ENCODE measurements at regions not wholly inside any gene's neighbourhood (a gene's known extent, or its start where the extent isn't known, plus 50 kb on each side); places are given as distances from the start of the nearest gene placed in this dataset.

DNA sequence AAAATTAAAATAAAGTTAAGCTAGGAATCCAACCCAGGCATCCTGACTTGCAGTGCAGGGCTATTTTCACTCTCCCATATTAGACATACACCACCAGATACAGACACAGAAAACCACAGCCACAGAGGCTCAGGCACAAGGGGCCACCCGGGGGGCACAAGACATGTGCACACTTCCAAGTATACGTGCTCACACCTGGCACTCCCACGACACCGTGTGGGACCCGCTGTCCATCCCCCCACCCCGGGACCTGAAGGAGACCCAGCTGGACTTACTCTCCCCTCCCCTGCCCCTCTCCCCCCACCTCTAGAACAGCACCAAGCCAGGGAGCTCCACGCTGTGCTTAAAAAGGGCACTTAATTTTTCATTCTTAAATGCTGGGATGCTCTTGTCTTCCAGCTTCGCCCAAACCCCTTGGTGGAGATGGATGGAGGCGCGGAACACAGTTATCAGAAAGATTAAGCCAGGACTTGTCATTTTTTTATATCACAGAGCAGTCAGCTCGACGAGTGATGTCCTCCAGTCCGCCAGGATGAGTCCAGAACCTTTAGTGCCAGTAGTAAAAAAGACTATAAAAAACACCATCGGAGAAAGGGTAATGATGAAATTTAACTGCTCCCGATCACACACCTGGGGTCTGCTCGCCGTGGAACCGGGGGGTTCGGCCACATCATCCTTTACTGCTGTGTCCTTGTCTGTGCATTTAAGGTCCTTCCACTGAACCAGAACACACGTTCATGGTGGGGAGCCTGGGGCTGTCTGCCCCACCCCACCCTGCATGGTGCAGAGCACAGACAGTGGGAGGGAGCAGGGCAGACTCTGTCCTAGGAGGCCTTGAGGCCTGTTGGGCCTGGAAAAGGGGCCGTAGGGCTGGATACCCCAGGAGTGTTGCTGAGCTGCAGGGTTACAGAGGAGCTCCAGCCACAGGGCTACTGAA is 73.3 kb upstream of the LHX1 start:
- Histone ChIP-seq H3K36me3 (ENCODE audit: control insufficient read depth in 3 of 3, insufficient read depth in 3 of 3, low read length in 3 of 3) (no peaks in the 10 kb centered on the region), H3K4me3 (ENCODE audit: low read length in 3 of 3) (no peak overlapping the region), H3K27ac (ENCODE audit: low read depth, low read length) (no peak overlapping the region), H3K27me3 (ENCODE audit: control insufficient read depth in 3 of 3, insufficient read depth in 3 of 3, low read length in 3 of 3) (peaks cover 15 to 44% (median 39%) of the 10 kb centered on the region in 3 donors), H3K9ac (ENCODE audit: low read depth in 1 of 3, low read length in 3 of 3) (no peak overlapping the region), H3K9me3 (ENCODE audit: control insufficient read depth in 3 of 3, low read length in 3 of 3) (no peaks in the 10 kb centered on the region), H3K4me1 (ENCODE audit: control insufficient read depth in 3 of 3, insufficient read depth in 3 of 3, low read length in 3 of 3) (no peaks in the 10 kb centered on the region)

DNA sequence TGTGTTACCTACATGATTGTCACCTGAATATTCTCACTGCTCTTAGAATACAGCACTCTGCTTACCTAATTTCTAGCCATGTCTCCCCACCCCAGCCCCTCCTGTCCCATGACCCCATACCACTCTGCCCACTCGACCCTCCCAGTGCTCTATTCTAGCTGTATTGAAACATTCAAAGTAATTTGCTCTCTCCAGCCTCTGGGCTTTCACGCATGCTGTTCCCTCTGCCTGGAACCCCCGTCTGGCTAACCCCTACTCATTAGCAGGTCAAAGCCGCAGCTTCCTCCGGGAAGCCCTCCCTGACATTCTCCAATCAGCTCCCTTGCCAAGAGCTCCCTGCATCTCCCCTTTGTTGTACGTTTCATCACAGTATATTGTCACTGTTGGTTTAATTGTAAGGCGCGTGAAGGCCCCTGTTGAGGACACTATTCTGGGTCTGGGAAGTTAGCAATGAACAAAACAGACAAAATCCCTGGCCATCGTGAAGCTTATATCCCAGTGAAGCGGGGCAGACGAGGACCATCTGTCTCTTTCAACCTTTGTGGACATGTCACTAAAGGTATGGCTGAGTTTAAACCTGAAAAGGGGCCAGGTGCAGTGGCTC is 72.3 kb upstream of the LHX1 start:
- H3K27me3 ChIP-seq (ENCODE audit: control insufficient read depth in 3 of 3, insufficient read depth in 3 of 3, low read length in 3 of 3) = peaks cover 9 to 49% (median 38%) of the 10 kb centered on the region in 3 donors
- no peaks in the 10 kb centered on the region for H3K4me1 ChIP-seq (ENCODE audit: control insufficient read depth in 3 of 3, insufficient read depth in 3 of 3, low read length in 3 of 3)
- no peak overlapping the region for H3K9ac ChIP-seq (ENCODE audit: low read depth in 1 of 3, low read length in 3 of 3)
- H3K36me3 ChIP-seq (ENCODE audit: control insufficient read depth in 3 of 3, insufficient read depth in 3 of 3, low read length in 3 of 3) = no peaks in the 10 kb centered on the region
- H3K9me3 ChIP-seq (ENCODE audit: control insufficient read depth in 3 of 3, low read length in 3 of 3) = no peaks in the 10 kb centered on the region
- H3K4me3 ChIP-seq (ENCODE audit: low read length in 3 of 3) = no peak overlapping the region
- no peak overlapping the region for H3K27ac ChIP-seq (ENCODE audit: low read depth, low read length)

DNA sequence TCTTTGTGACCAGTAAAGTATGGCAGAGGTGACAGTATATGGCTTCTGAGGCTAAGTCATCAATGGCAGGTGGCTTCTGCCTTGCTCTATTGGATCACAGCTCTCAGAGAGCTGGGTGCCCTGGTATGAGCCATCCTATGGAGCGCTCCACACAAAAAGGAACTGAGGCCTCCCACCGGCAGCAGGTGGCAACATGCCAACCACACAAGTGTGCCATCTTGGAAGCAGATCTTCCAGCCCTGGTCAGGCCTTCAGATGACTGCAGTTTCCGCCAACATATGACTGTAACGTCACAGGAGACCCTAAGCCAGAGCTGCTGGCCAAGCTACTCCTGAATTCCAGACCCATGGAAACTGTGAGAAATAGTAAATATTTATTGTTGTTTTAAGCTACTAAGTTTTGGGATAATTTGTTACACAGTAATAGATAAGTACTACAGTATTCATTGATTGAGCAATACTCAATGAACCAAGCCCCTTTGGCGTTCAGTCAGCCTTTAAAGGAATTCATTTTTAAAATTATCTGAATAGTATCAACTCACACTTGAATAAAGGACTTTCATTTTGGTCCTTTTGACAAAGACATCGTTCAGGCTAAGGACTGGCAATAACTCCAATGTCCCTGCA is 69.4 kb upstream of the LHX1 start:
- H3K36me3 ChIP-seq (ENCODE audit: control insufficient read depth in 3 of 3, insufficient read depth in 3 of 3, low read length in 3 of 3) = no peaks in the 10 kb centered on the region
- H3K27ac ChIP-seq (ENCODE audit: low read depth, low read length) = no peak overlapping the region
- H3K4me1 ChIP-seq (ENCODE audit: control insufficient read depth in 3 of 3, insufficient read depth in 3 of 3, low read length in 3 of 3) = no peaks in the 10 kb centered on the region
- no peaks in the 10 kb centered on the region for H3K9me3 ChIP-seq (ENCODE audit: control insufficient read depth in 3 of 3, low read length in 3 of 3)
- H3K27me3 ChIP-seq (ENCODE audit: control insufficient read depth in 3 of 3, insufficient read depth in 3 of 3, low read length in 3 of 3) = peaks cover 9 to 48% (median 34%) of the 10 kb centered on the region in 3 donors
- no peak overlapping the region for H3K4me3 ChIP-seq (ENCODE audit: low read length in 3 of 3)
- no peak overlapping the region for H3K9ac ChIP-seq (ENCODE audit: low read depth in 1 of 3, low read length in 3 of 3)

DNA sequence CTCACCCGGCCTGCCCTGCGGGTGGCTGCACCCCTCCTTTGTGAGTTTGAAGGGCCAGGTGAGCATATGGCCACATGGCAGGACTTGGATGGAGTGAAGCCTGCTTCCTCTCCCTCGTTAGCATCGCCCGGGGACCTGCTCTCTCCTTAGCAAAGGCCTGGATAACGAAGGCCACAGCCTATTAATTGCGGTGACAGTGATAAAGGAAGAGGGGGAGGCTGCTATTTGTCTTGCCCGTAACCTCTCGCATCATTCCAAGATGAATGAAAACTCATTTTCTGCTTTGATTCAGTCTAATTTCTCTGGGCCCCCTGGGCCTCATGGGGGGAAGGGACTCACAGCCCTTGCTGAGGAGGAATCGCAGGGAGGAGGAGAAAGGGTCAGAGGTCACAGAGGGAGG is 68.5 kb upstream of the LHX1 start:
- Histone ChIP-seq H3K27ac (ENCODE audit: low read depth, low read length) (no peak overlapping the region), H3K4me3 (ENCODE audit: low read length in 3 of 3) (no peak overlapping the region), H3K36me3 (ENCODE audit: control insufficient read depth in 3 of 3, insufficient read depth in 3 of 3, low read length in 3 of 3) (no peaks in the 10 kb centered on the region), H3K9ac (ENCODE audit: low read depth in 1 of 3, low read length in 3 of 3) (no peak overlapping the region), H3K9me3 (ENCODE audit: control insufficient read depth in 3 of 3, low read length in 3 of 3) (no peaks in the 10 kb centered on the region), H3K27me3 (ENCODE audit: control insufficient read depth in 3 of 3, insufficient read depth in 3 of 3, low read length in 3 of 3) (peaks cover 9 to 47% (median 30%) of the 10 kb centered on the region in 3 donors), H3K4me1 (ENCODE audit: control insufficient read depth in 3 of 3, insufficient read depth in 3 of 3, low read length in 3 of 3) (no peaks in the 10 kb centered on the region)

DNA sequence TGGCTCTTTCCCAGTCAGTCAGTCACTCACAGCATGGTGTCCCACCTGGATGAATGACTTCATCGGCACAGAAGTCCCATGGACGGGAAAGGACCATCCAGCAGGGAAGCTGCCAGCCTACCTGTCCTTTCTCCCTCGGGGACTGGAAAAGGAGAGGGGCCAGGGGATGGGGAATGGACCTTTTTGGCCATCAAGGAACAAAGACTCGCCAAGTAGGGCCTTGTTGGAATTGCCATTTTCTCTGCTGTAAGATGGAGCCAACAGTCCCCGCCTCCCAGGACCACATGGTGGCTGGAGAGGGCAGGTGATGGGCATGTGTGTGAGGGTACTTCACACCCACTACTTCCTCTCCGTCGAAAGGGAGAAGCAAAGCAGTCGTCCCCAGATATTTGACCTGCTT is 67.8 kb upstream of the LHX1 start:
- no peak overlapping the region for H3K9ac ChIP-seq (ENCODE audit: low read depth in 1 of 3, low read length in 3 of 3)
- no peaks in the 10 kb centered on the region for H3K4me1 ChIP-seq (ENCODE audit: control insufficient read depth in 3 of 3, insufficient read depth in 3 of 3, low read length in 3 of 3)
- no peak overlapping the region for H3K27ac ChIP-seq (ENCODE audit: low read depth, low read length)
- H3K9me3 ChIP-seq (ENCODE audit: control insufficient read depth in 3 of 3, low read length in 3 of 3) = no peaks in the 10 kb centered on the region
- peaks cover 9 to 43% (median 27%) of the 10 kb centered on the region in 3 donors for H3K27me3 ChIP-seq (ENCODE audit: control insufficient read depth in 3 of 3, insufficient read depth in 3 of 3, low read length in 3 of 3)
- H3K36me3 ChIP-seq (ENCODE audit: control insufficient read depth in 3 of 3, insufficient read depth in 3 of 3, low read length in 3 of 3) = no peaks in the 10 kb centered on the region
- H3K4me3 ChIP-seq (ENCODE audit: low read length in 3 of 3) = no peak overlapping the region

DNA sequence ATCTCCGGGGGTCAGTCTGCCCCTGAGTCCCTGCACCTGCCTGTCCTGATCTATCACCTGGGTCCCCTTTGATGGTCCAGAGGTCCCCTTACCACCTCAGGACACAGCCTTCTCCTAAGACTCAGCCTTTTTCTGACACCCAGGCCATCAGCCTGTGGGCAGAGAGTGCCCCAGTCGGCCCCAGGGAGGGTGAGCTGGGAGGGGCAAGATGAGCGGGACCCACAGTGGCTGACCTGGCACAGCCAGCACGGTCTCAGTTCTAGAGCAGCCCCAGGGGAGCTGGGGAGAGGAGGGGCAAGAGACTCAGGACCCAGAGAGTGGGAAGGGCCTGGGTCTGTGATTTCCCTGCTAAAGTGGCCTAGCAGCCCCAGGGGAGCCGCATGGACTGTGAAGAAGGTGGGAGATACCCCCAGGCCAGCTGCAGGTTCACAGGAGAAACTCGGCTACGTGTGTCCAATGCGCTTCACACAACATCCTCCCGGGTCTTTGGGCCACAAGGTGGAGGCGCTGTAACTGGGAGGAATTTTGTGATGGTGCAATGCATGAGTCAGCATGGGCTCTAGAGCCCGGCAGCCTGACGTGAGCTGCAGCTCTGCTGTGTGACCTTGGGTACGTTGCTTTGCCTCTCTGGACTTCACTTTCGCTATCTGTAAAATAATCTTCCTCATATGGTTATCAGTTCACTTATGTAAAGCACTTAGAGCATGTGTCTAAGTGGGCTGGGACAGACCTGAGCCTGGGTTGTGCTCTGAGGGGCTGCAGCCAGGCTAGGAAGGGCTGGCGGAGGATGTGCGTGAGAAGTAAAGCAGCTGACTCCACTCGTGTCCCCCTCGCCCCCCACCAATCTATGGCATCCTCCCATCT is 67.2 kb upstream of the LHX1 start:
- peaks cover 9 to 39% (median 23%) of the 10 kb centered on the region in 3 donors for H3K27me3 ChIP-seq (ENCODE audit: control insufficient read depth in 3 of 3, insufficient read depth in 3 of 3, low read length in 3 of 3)
- H3K9ac ChIP-seq (ENCODE audit: low read depth in 1 of 3, low read length in 3 of 3) = no peak overlapping the region
- no peak overlapping the region for H3K27ac ChIP-seq (ENCODE audit: low read depth, low read length)
- no peaks in the 10 kb centered on the region for H3K36me3 ChIP-seq (ENCODE audit: control insufficient read depth in 3 of 3, insufficient read depth in 3 of 3, low read length in 3 of 3)
- no peaks in the 10 kb centered on the region for H3K9me3 ChIP-seq (ENCODE audit: control insufficient read depth in 3 of 3, low read length in 3 of 3)
- no peak overlapping the region for H3K4me3 ChIP-seq (ENCODE audit: low read length in 3 of 3)
- no peaks in the 10 kb centered on the region for H3K4me1 ChIP-seq (ENCODE audit: control insufficient read depth in 3 of 3, insufficient read depth in 3 of 3, low read length in 3 of 3)

DNA sequence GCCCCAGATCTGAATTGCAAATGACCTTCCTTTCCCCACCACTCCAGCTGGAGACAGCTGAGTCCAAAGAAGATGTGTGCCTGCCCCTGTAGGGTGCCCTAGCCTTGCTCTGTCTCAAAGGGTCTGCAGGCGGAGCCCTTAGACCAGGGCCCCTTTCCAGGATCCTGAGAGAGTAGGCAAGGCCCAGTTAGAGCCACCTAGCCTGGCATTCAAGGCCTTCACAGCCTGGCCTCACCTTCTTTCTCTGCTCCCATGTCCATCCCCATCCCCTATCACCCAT is 66.6 kb upstream of the LHX1 start:
- no peak overlapping the region for H3K27ac ChIP-seq (ENCODE audit: low read depth, low read length)
- H3K36me3 ChIP-seq (ENCODE audit: control insufficient read depth in 3 of 3, insufficient read depth in 3 of 3, low read length in 3 of 3) = no peaks in the 10 kb centered on the region
- no peaks in the 10 kb centered on the region for H3K9me3 ChIP-seq (ENCODE audit: control insufficient read depth in 3 of 3, low read length in 3 of 3)
- H3K9ac ChIP-seq (ENCODE audit: low read depth in 1 of 3, low read length in 3 of 3) = no peak overlapping the region
- peaks cover 9 to 39% (median 21%) of the 10 kb centered on the region in 3 donors for H3K27me3 ChIP-seq (ENCODE audit: control insufficient read depth in 3 of 3, insufficient read depth in 3 of 3, low read length in 3 of 3)
- no peak overlapping the region for H3K4me3 ChIP-seq (ENCODE audit: low read length in 3 of 3)
- H3K4me1 ChIP-seq (ENCODE audit: control insufficient read depth in 3 of 3, insufficient read depth in 3 of 3, low read length in 3 of 3) = no peaks in the 10 kb centered on the region

DNA sequence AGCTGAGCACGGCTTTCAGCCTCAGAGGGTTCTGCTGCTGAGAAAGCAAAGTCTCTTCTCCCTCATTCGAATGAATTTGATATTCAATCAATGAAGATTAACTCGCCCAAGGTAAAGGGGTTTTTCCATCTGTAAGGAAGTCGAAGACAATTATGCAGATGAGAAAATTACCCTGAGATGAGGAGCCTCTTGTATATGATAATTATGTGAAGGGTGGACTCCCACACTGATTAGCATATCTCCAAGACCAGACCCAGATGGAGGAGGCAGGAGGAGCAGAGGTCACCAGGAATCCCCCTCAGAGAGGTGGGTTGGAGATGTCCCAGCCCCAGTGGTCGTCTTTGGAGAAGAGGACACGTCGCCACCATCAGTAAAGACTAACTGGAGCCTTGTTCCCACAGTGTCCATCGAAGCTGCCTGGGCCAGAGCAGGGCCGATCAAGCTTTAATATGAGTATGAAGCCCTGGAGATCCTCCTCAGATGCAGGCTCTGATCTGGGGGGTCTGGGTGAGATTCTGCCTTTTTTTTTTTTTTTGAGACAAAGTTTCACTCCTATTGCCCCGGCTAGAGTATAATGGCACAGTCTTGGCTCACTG is 61.5 kb upstream of the LHX1 start:
- Histone ChIP-seq H3K4me3 (ENCODE audit: low read length in 3 of 3) (no peak overlapping the region), H3K9ac (ENCODE audit: low read depth in 1 of 3, low read length in 3 of 3) (no peak overlapping the region), H3K4me1 (ENCODE audit: control insufficient read depth in 3 of 3, insufficient read depth in 3 of 3, low read length in 3 of 3) (no peaks in the 10 kb centered on the region), H3K36me3 (ENCODE audit: control insufficient read depth in 3 of 3, insufficient read depth in 3 of 3, low read length in 3 of 3) (no peaks in the 10 kb centered on the region), H3K9me3 (ENCODE audit: control insufficient read depth in 3 of 3, low read length in 3 of 3) (no peaks in the 10 kb centered on the region), H3K27ac (ENCODE audit: low read depth, low read length) (no peak overlapping the region), H3K27me3 (ENCODE audit: control insufficient read depth in 3 of 3, insufficient read depth in 3 of 3, low read length in 3 of 3) (peaks cover 14 to 22% (median 14%) of the 10 kb centered on the region in 3 donors)

DNA sequence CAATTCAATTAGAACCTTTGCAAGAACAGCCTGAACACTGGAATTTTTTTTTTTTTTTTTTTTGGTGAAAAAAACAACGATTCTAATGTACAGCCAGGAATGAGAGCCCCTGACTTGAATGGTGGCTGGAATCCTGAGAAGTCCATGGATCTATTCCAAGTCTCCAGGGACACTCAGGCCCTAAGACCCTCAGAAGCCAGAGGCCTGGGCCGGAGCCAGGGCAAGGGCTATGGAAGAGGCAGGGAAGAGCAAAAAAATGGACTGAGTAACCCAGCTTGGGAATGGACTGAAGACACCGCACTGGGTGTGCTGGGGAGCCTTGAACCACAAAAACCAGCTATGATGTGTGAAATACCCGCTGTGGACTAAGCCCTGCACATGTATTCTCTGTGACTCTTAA is 60.3 kb upstream of the LHX1 start:
- Histone ChIP-seq H3K27ac (ENCODE audit: low read depth, low read length) (no peak overlapping the region), H3K27me3 (ENCODE audit: control insufficient read depth in 3 of 3, insufficient read depth in 3 of 3, low read length in 3 of 3) (peaks cover 12 to 22% (median 14%) of the 10 kb centered on the region in 3 donors), H3K36me3 (ENCODE audit: control insufficient read depth in 3 of 3, insufficient read depth in 3 of 3, low read length in 3 of 3) (no peaks in the 10 kb centered on the region), H3K9ac (ENCODE audit: low read depth in 1 of 3, low read length in 3 of 3) (no peak overlapping the region), H3K9me3 (ENCODE audit: control insufficient read depth in 3 of 3, low read length in 3 of 3) (peaks cover 0 to 5% (median 4%) of the 10 kb centered on the region in 3 donors), H3K4me3 (ENCODE audit: low read length in 3 of 3) (no peak overlapping the region), H3K4me1 (ENCODE audit: control insufficient read depth in 3 of 3, insufficient read depth in 3 of 3, low read length in 3 of 3) (no peaks in the 10 kb centered on the region)

Data from skeletal muscle tissue (tissue), 3 donors.